ENCODE measurements at regions not wholly inside any gene's neighbourhood (a gene's known extent, or its start where the extent isn't known, plus 50 kb on each side); places are given as distances from the start of the nearest gene placed in this dataset.

DNA sequence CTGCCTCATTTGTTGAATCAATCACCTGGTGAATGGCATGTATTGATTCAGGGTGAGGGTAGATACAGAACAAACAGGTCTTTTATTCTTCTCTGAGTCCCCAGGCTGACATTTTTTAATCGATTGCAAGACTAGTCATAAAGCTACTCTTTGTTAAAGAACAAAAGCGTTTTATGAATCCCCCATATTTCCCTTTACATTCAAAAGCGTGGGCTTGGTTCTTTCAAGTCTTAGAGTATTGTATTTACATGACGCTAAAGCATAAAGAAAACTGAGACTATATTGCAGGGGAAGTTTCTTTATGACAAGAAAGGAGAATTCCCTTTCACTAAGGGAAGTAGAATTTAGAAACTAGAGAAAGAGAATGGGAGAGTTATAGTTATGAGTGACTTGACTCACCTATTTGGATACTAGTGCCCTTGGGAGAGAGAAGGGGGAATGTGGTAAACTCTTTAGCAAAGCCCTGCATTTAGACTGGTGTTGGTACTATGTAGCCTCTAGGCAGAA, 69.3 kb upstream of the PDE5A start:
- DNase-seq, result no peak

DNA sequence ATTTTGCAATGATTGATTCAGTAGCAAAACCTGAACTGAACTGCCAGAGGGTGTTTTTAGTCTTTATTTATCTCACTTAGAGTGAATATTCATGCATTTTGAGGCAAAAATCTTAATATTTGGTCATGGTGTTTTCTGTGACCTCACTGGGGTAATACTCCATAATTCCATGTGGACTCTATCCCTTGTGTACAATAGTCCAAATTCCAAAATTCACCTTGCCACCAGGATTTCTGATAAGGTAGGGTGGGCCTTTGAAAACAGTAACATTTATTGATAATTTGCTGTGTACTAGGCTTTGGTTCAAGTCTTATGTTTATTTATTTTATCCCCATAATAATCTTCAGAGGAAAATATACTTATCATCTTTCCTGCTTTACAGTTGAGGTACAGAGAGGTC, 68.4 kb upstream of the PDE5A start:
- no peak for DNase-seq

DNA sequence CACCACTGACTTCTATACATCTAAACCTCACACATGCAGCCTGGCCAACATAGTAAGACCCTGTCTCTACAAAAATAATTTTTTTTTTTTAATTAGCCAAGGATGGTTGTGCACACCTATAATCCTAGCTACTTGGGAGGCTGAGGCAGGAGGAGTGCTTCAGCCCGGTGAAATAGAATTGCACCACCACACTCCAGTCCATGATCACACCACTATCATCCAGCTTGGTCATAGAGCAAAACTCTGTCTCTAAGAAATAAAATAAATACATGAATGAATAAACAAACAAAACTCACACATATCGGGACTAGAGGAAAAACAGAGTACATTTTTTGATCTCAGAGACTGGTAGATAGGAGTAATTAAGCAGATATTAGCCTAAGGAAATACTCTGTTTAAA, 66.6 kb upstream of the PDE5A start:
- DNase-seq, result no peak

DNA sequence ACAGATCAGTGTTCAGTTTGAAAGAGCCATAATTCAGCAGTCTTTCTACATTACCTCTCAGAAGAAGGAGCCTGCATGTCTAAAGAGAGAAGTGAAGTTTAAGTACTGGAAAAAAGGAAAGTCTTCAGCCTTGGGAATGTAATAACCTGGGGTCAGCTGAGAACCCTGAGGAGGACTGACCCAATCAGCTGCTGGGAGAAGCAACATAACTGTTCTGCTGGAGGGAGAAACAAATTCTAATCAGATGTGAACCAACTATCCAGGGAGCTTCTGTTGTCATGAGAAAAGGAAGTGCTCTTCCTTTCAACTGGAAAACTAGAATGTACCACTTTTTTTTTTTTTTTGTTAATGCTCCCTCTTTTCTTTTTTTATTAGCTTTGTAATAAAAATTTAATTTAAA, 64.5 kb upstream of the PDE5A start:
- no peak for DNase-seq

DNA sequence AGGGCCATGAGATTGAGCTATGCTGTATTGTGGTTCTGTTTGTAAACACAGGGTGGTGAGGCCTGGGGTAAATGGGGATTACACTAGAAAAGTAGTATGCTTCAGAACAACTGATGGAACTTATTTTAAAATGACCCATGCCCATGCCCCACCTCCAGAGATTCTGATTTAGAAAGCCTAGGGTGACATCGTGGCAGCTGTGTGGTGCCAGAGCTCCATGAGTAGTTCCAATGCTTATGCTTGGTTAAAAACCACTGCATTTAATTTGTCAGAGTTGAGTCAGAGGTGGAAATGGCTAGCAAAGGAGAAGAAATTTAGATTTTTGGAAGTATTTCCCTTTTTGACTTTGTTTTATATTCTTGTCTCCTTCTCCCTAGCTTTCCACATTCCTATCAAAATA, 63.4 kb upstream of the PDE5A start:
- DNase-seq, result no peak

DNA sequence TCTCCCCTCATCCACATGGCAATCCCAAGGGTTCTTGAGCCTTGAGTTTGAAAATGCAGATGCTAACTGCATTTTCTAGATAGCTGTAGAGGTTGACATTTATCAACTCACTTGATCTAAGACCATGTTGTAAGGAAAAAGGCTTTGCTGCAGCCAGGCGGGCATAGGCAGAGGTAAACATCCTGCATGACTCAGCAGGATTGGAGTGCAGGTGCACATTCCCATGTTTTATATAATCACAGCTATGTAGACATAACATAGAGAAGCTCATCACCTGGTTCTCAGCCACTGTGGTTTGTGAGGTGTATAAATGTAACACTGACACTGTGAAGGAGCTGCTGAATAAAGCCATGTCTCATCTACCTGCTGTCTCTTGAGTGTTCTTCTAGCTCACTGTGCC, 62.3 kb upstream of the PDE5A start:
- no peak for DNase-seq

DNA sequence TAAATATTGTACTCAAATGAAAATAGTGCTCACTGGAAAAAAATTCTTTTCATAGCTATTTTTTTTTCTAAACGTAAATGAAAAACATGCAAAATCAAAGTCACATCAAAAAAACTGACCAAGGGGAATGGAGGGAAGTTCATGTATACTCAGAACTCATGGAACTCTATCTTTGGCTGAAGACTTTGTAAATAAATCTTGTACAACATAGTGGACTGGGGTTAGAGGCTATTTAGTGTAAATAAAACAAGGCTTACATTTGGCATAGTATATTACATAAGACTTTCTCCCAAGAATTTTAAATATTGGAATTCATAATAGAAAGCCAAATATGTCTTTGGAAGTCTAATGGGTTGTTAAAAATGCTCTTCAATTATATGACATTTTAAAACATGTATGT, 59.8 kb upstream of the PDE5A start:
- DNase-seq, result no peak

DNA sequence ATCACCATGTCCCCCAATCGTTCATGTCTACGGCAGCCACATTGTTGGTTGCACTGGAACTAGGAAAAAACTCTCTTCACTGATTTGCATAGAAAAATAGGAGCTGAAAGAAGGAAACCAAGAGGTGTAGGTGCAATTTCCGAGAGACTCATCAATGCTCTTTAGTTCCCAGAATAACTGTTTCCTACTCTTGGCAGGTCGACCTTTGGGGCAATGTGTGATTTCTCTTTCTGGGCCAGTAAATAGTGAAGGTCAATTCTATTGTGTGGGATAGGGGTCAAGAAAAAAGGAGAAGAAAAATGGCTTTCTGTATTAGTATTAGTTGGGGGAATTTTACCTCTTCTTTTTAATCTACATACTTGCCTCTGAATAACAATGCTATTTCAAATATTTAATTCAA, 55.9 kb upstream of the PDE5A start:
- no peak for DNase-seq

DNA sequence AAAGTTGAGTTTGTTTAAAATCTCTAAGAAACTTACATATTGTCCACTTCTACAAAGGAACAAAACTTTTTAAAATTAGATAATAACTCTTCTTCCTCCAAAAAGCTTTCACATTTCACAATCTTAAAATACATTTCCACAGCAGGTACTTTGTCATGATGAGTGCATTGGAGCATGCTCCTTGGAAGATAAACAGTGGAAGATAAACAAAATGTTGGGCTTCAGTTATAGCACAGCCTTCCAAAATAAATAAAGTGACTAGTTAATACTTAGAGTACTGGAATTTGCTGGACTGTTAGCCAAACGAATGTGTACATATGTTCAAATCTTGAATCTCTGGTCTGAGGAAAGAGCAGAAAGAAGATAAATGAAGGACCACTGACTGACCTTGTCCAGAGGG, 54.9 kb upstream of the PDE5A start:
- DNase-seq, result no peak

DNA sequence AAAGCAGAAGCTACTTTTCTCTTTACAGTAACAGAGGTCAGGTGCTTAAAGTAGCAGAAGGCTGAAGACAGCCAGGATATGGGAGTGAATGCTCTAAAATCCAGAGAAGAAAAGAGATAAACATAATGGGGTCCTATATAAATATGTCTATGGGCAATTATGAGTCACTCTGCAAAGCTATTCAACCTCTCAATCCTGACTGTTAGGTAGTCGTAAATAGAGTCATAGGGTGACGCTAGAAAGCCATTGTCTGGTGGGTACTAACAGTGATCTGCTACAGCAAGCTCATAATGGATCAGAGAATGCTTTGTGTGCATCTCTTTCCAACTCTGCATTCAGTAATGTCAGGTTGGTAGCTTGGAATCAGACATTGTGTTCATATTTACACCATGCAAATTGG, 53.5 kb upstream of the PDE5A start:
- no peak for DNase-seq

DNA sequence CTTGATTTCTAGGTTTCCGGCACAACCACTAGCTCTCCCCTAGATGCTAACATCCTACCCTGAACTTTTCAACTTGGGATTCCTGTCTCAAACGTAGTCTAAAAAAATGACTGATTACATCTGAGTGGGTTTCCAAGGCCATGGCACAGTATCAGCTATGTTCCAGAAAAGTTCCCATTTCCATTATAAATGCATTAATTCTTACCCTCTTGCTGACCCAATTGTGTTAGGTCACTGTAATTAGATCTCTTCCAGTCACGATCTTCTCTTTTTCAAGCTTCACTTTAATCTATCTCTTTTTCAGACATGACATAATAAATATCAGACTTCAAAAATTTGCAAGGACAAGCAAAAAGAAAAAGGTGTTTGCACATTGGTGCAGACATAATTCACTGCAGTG, 50.6 kb upstream of the PDE5A start:
- DNase-seq, result no peak

DNA sequence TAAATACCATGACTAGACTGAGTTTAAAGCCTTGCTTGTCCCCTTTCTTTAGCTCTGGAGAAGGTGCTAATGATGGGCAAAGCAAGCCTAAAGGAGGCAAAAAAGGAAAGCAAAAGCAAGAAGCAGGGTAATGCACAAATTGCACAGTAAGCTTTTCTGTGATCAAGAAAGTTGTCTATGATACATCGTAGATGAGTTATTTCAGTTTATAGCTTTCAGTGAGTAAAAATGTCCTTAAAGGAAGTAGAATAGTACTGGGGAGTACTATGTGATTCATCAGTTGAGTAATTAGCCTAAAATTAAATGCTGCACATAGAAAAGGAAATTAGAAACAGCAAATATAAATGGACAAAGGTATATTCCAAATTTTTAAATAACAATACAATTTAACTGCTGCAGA, 50.2 kb upstream of the PDE5A start:
- DNase-seq, result no peak
